ENCODE measurements at regions not wholly inside any gene's neighbourhood (a gene's known extent, or its start where the extent isn't known, plus 50 kb on each side); places are given as distances from the start of the nearest gene placed in this dataset.
A peak's percentile ranks its signal among the peaks of the same experiment; 100 is the strongest.

DNA sequence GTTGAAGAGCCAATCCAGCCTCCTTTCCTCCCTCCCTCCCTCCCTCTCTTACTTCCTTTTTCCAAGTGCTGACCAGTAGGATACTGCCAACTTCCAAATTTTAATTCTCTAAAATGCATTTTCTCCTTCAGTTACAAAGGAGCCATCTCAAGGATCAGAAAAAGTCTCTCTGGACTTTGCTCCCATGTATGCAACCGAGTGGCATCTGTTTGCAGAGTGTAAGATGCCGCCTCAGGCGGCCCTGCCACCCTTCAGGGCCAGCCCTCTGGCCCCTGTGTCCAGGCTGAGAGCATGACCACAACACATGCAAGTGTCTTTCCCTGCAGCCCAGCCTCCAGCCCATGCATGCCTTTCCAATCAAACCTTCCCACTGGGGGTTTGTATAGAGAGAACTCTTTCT lies 205.3 kb upstream of the RAB4A start:
- peaks cover 27% of the 10 kb centered on the region for H3K4me1 Mint-ChIP-seq (ENCODE audit: low read depth)
- peaks cover 3% of the 10 kb centered on the region for H3K27me3 Mint-ChIP-seq (ENCODE audit: low read depth)
- no peak overlapping the region for H3K4me3 Mint-ChIP-seq
- POLR2A ChIA-PET: no interaction called here
- DNase-seq: no peak
- no peak for ATAC-seq
- no peaks in the 10 kb centered on the region for H3K36me3 Mint-ChIP-seq (ENCODE audit: low read depth)
- CTCF ChIA-PET: no interaction called here
- no peaks in the 10 kb centered on the region for H3K9me3 Mint-ChIP-seq (ENCODE audit: insufficient read depth)
- H3K27ac Mint-ChIP-seq: no peak overlapping the region

DNA sequence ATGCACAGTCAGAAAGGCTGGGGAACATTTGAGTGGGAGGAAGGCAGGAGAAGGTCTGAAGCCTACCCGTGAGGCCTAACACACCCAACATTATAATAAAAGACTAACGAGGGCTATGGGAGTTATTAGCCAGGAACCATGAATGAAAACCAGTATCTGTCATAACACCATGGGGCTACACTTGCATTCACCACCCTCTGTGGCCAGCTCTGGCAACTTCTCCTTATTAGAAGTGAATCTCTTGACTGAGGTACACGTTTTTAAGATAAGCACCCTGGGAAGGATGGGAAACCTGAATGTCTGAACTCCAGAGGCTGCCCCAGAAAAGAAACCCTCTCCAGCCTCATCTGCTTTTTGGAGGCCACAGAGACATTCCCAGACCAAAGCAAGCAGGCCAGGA lies 204.3 kb upstream of the RAB4A start:
- ChIA-PET POLR2A (no interaction called here), CTCF (no interaction called here)
- Mint-ChIP-seq H3K36me3 (ENCODE audit: low read depth) (no peaks in the 10 kb centered on the region), H3K4me1 (ENCODE audit: low read depth) (peaks cover 25% of the 10 kb centered on the region), H3K27me3 (ENCODE audit: low read depth) (peaks cover 3% of the 10 kb centered on the region), H3K27ac (no peak overlapping the region), H3K4me3 (no peak overlapping the region), H3K9me3 (ENCODE audit: insufficient read depth) (no peaks in the 10 kb centered on the region)
- ATAC-seq: no peak
- DNase-seq: no peak

DNA sequence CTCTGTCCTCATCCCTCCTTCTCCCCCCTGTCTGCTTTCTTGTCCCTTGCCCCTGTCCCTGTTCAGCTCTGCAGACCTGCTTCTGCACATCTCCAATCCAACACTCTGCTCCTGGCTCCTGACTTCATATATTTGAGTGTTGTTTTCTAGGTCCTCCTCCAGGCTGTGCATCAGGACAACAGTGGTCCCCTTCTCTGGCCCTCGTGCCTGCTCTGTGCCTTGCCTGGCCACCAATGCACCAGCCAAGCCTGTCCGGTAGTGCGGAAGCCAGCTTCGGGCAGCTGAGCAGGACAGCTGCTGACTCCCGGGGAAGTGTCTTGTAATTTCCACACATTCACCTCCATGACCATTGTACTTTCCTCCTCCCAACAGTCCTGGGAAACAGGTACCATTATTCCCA lies 203.4 kb upstream of the RAB4A start:
- Mint-ChIP-seq H3K27me3 (ENCODE audit: low read depth) (peaks cover 3% of the 10 kb centered on the region), H3K4me3 (no peak overlapping the region), H3K27ac (peak overlapping the region; percentile 86), H3K36me3 (ENCODE audit: low read depth) (no peaks in the 10 kb centered on the region), H3K9me3 (ENCODE audit: insufficient read depth) (no peaks in the 10 kb centered on the region), H3K4me1 (ENCODE audit: low read depth) (peaks cover 25% of the 10 kb centered on the region)
- DNase-seq: no peak
- ATAC-seq: no peak
- CTCF ChIA-PET: no interaction called here
- POLR2A ChIA-PET: interaction anchor here (0.6 kb wide), 1 partner anchor 661 kb away, joined by 3 read pairs; the partner anchor contains the start of gene TRIM11

DNA sequence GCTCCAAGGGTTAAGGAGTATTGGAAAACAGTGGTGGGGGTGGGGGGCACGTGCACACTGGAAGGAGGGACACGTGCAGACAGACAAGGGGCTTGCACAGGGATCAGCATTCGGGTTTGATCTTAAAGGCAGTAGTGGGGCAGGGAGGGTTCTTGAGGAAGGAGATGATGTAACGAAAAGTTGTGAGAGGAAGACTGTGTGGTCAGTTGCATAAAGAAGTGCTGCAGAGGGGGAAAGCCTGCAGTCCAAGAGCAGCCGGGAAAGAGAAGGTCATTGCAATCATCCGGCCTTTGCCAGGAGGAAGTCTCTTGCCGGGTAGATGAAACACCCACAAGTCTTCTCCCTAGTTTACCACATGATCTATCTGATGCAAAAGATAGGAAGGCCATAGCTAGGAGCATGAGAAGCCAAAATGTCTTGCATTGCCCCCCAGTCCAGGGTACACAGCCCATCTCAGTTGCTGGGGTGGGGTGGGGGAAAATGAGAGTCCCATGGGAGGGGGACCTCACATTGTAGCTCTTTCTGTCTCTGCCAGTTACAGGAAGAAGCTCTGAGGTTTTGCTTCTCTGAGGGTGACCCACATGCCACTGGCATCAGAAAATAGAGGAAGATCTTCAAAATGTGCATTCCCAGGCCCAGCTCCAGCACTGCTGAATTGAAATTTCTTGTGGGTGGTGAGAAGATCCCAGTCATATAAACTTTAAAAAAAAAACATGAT lies 202.5 kb upstream of the RAB4A start:
- DNase-seq (peak; percentile 25), ATAC-seq (no peak)
- peaks cover 3% of the 10 kb centered on the region for H3K27me3 Mint-ChIP-seq (ENCODE audit: low read depth)
- peak overlapping the region; percentile 41 for H3K4me3 Mint-ChIP-seq
- H3K27ac Mint-ChIP-seq: peak overlapping the region; percentile 86
- peaks cover 25% of the 10 kb centered on the region for H3K4me1 Mint-ChIP-seq (ENCODE audit: low read depth)
- H3K36me3 Mint-ChIP-seq (ENCODE audit: low read depth): no peaks in the 10 kb centered on the region
- ChIA-PET POLR2A (no interaction called here), CTCF (no interaction called here)
- no peaks in the 10 kb centered on the region for H3K9me3 Mint-ChIP-seq (ENCODE audit: insufficient read depth)

DNA sequence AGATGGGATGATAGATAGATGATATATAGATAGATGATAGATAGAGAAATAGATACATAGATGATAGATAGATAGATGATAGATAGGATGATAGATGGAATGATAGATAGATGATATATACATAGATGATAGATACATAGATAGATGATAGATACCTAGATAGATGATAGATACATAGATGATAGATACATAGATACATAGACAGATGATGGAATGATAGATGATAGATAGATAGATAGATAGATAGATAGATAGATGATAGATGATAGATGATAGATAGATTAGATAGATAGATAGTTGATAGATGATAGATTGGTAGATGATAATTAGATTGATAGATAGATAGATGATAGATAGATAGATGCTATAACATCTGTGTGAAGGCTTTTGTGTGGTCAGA lies 201.7 kb upstream of the RAB4A start:
- POLR2A ChIA-PET: no interaction called here
- Mint-ChIP-seq H3K36me3 (ENCODE audit: low read depth) (no peaks in the 10 kb centered on the region), H3K4me3 (no peak overlapping the region), H3K4me1 (ENCODE audit: low read depth) (peaks cover 25% of the 10 kb centered on the region), H3K27me3 (ENCODE audit: low read depth) (peaks cover 4% of the 10 kb centered on the region), H3K27ac (peak overlapping the region; percentile 35), H3K9me3 (ENCODE audit: insufficient read depth) (no peaks in the 10 kb centered on the region)
- CTCF ChIA-PET: no interaction called here
- no peak for ATAC-seq
- no peak for DNase-seq

DNA sequence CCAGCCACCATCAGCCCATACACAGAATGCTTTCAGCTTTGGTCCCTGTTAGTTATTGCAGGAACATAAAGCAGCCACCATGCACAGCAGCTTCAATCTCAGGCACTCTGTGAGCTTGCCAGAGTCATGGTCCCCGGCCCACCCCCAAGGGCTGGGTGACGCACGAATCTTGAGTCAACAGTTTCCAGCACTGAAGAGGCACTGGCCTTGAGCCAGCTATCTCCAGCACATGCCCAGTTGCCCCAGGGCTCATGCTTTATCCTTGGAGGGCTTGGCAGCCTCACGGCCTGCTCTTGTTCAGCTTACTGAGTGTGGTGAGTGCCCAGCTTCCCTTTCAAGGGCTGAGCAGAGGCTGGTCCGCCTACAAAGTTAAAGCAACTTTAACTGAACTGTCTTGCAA lies 200.7 kb upstream of the RAB4A start:
- ChIA-PET POLR2A (no interaction called here), CTCF (interaction anchor here (0.9 kb wide), 1 partner anchor 35 kb away, joined by 3 read pairs; no protein-coding TSS in a partner anchor)
- DNase-seq (no peak), ATAC-seq (no peak)
- Mint-ChIP-seq H3K36me3 (ENCODE audit: low read depth) (no peaks in the 10 kb centered on the region), H3K27me3 (ENCODE audit: low read depth) (peaks cover 3% of the 10 kb centered on the region), H3K9me3 (ENCODE audit: insufficient read depth) (no peaks in the 10 kb centered on the region), H3K27ac (no peak overlapping the region), H3K4me3 (no peak overlapping the region), H3K4me1 (ENCODE audit: low read depth) (peaks cover 25% of the 10 kb centered on the region)

DNA sequence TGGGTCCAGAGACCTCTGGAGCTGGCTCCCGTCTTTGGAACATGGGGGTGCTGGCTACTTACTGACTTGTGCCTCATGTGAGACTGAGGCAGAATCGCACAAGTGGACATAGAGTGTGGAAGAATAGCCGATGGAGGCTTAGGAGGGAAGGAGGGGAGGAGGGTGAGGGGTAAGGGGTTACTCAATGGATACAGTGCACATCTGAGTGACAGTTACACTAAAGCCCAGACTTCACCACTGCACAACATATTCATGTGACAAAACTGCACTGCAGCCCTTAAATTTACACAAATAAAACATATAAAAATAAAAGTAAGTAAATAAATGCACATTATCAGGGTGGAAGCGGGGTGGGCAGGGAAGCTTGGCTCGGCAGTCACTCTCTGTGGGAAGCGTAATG lies 197.7 kb upstream of the RAB4A start:
- H3K27me3 Mint-ChIP-seq (ENCODE audit: low read depth): peaks cover 3% of the 10 kb centered on the region
- peaks cover 12% of the 10 kb centered on the region for H3K4me1 Mint-ChIP-seq (ENCODE audit: low read depth)

DNA sequence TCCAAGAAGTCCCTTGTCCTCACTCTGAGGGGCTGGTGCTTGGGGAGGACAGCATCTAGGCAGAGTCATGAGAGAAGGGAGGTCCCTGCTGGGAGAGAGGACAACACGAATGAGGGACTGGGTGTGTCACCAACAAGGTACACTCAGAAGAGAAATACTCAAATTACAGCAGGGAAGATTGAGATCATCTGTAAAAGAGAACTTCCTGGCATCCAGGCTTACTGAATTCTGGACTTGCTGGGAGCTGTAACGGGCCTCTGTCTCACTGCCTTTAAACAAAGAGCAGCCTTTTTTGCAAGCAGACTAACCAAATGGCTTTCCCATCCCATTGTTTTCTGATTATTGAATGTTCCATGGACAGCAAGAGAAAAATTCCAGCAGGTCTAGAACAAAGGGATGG lies 195.7 kb upstream of the RAB4A start:
- no peak for DNase-seq
- no peaks in the 10 kb centered on the region for H3K9me3 Mint-ChIP-seq (ENCODE audit: insufficient read depth)
- CTCF ChIA-PET: no interaction called here
- H3K4me3 Mint-ChIP-seq: no peak overlapping the region
- peaks cover 6% of the 10 kb centered on the region for H3K27me3 Mint-ChIP-seq (ENCODE audit: low read depth)
- H3K4me1 Mint-ChIP-seq (ENCODE audit: low read depth): no peaks in the 10 kb centered on the region
- no peak for ATAC-seq
- H3K36me3 Mint-ChIP-seq (ENCODE audit: low read depth): no peaks in the 10 kb centered on the region
- no peak overlapping the region for H3K27ac Mint-ChIP-seq
- POLR2A ChIA-PET: interaction anchor here (0.5 kb wide), 1 partner anchor 132 kb away, joined by 3 read pairs; no protein-coding TSS in a partner anchor

More for the DNA sequence above, 197.7 kb upstream of the RAB4A start:
- H3K9me3 Mint-ChIP-seq (ENCODE audit: insufficient read depth): no peaks in the 10 kb centered on the region
- no peaks in the 10 kb centered on the region for H3K36me3 Mint-ChIP-seq (ENCODE audit: low read depth)
- no peak overlapping the region for H3K27ac Mint-ChIP-seq
- CTCF ChIA-PET: interaction anchor here (1.6 kb wide), 1 partner anchor 19 kb away, joined by 3 read pairs; no protein-coding TSS in a partner anchor
- ATAC-seq (no peak), DNase-seq (no peak)
- POLR2A ChIA-PET: no interaction called here
- no peak overlapping the region for H3K4me3 Mint-ChIP-seq

DNA sequence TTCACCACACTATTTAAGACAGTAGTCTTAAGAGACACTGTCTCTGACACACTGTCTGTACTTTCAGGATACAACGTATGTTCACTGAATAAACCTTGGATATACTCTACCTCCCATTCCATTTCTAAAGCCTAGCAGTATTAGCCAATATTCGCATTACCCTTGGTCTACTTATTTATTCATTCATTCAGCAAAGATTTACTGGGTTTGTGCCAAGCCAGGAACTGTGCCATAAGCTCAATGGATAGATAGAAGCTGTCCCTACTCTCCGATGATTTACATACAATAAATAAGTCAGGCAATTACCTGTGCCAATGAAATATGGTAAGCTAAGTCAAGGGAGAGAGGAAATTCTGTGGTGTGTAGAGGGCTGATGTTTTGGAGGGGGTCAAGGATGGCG lies 195.2 kb upstream of the RAB4A start:
- Mint-ChIP-seq H3K27me3 (ENCODE audit: low read depth) (peaks cover 7% of the 10 kb centered on the region), H3K36me3 (ENCODE audit: low read depth) (no peaks in the 10 kb centered on the region), H3K27ac (no peak overlapping the region), H3K4me1 (ENCODE audit: low read depth) (no peaks in the 10 kb centered on the region), H3K9me3 (ENCODE audit: insufficient read depth) (no peaks in the 10 kb centered on the region), H3K4me3 (no peak overlapping the region)
- CTCF ChIA-PET: no interaction called here
- DNase-seq (no peak), ATAC-seq (no peak)
- POLR2A ChIA-PET: interaction anchor here (0.5 kb wide), 1 partner anchor 131 kb away, joined by 3 read pairs; no protein-coding TSS in a partner anchor

DNA sequence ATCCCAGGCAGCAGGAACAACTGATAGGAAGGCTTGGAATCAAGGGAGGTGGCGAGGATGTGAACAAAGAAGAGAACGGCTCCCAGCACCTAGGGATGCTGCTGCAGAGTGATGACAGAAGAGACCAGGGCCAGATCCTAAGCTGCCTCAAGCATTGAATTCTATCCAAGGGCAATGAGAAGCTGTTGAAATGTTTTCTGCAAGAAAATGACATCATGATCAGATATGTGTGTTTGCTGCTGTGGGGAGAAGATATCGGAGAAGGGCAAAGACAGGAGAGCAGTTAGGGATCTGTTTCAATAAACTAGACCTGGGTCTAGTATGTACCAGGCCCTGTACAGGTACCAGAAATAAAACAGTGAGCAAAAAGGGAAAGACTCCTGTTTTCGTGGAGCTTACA lies 194.7 kb upstream of the RAB4A start:
- no peak for ATAC-seq
- no peaks in the 10 kb centered on the region for H3K4me1 Mint-ChIP-seq (ENCODE audit: low read depth)
- H3K36me3 Mint-ChIP-seq (ENCODE audit: low read depth): no peaks in the 10 kb centered on the region
- CTCF ChIA-PET: interaction anchor here (1.2 kb wide), 1 partner anchor 14 kb away, joined by 4 read pairs; no protein-coding TSS in a partner anchor
- H3K4me3 Mint-ChIP-seq: no peak overlapping the region
- DNase-seq: no peak
- POLR2A ChIA-PET: no interaction called here
- H3K9me3 Mint-ChIP-seq (ENCODE audit: insufficient read depth): no peaks in the 10 kb centered on the region
- peaks cover 7% of the 10 kb centered on the region for H3K27me3 Mint-ChIP-seq (ENCODE audit: low read depth)
- no peak overlapping the region for H3K27ac Mint-ChIP-seq

DNA sequence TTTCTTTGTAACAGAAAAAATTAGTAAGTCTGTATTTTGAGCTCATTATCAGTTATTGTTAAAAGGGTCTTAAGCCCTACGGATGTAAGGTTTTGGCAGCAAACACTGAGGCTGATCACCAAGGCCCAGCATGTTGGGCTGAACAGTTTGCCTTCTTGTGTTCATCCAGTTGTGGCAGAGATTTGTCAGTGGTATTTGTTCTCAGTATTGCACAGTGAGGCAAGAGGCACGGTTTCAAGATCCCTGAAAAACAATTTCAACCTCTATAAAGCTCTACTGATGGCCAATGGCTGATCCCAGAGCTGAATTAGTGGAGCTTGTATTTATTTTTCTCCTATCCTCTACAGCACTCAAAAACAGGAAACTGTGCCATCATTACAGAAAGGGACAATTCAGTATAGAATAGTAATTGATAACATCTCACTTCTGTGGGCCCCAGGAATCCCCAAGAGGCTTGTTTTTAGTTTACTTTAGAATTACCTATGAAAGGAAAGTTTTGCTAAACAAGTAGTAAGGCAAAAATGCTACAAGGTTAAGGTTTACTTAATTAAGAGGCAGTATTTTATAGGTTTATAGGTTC lies 191.8 kb upstream of the RAB4A start:
- no peak for DNase-seq
- Mint-ChIP-seq H3K9me3 (ENCODE audit: insufficient read depth) (peaks cover 14% of the 10 kb centered on the region), H3K27me3 (ENCODE audit: low read depth) (peaks cover 11% of the 10 kb centered on the region), H3K4me3 (no peak overlapping the region), H3K4me1 (ENCODE audit: low read depth) (no peaks in the 10 kb centered on the region), H3K36me3 (ENCODE audit: low read depth) (peaks cover 4% of the 10 kb centered on the region), H3K27ac (no peak overlapping the region)
- ChIA-PET CTCF (interaction anchor here (1.0 to 1.5 kb wide), 3 partner anchors 15 to 150 kb away, joined by 3 to 4 read pairs (median 3); no protein-coding TSS in a partner anchor), POLR2A (no interaction called here)
- no peak for ATAC-seq

DNA sequence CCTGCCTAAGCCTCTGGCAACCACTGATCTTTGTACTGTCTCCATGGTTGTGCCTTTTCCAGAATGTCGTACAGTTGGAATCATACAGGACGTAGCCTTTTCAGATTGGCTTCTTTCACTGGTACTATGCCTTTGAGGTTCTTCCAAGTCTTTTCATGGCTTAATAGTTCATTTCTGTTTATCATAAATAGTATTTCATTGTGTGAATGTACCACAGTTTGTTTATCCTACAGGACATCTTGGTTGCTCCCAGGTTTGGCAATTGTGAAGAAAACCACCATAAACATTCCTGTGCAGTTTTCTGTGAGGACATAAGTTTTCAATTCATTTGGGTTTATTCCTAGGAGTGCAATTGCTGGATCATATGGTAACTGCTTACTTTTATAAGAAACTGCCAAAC lies 190.6 kb upstream of the RAB4A start:
- DNase-seq (no peak), ATAC-seq (no peak)
- Mint-ChIP-seq H3K9me3 (ENCODE audit: insufficient read depth) (peaks cover 14% of the 10 kb centered on the region), H3K4me1 (ENCODE audit: low read depth) (no peaks in the 10 kb centered on the region), H3K27me3 (ENCODE audit: low read depth) (peaks cover 14% of the 10 kb centered on the region), H3K27ac (no peak overlapping the region), H3K4me3 (no peak overlapping the region), H3K36me3 (ENCODE audit: low read depth) (peaks cover 4% of the 10 kb centered on the region)
- POLR2A ChIA-PET: no interaction called here
- CTCF ChIA-PET: interaction anchor here (1.0 kb wide), 1 partner anchor 14 kb away, joined by 3 read pairs; no protein-coding TSS in a partner anchor
